ENCODE measurements at regions not wholly inside any gene's neighbourhood (a gene's known extent, or its start where the extent isn't known, plus 50 kb on each side); places are given as distances from the start of the nearest gene placed in this dataset.
"Not testable (repeated sequence)": the region's sequence is repeated elsewhere in the genome, so short reads cannot be mapped to it uniquely, and the experiment has no call there.

DNA sequence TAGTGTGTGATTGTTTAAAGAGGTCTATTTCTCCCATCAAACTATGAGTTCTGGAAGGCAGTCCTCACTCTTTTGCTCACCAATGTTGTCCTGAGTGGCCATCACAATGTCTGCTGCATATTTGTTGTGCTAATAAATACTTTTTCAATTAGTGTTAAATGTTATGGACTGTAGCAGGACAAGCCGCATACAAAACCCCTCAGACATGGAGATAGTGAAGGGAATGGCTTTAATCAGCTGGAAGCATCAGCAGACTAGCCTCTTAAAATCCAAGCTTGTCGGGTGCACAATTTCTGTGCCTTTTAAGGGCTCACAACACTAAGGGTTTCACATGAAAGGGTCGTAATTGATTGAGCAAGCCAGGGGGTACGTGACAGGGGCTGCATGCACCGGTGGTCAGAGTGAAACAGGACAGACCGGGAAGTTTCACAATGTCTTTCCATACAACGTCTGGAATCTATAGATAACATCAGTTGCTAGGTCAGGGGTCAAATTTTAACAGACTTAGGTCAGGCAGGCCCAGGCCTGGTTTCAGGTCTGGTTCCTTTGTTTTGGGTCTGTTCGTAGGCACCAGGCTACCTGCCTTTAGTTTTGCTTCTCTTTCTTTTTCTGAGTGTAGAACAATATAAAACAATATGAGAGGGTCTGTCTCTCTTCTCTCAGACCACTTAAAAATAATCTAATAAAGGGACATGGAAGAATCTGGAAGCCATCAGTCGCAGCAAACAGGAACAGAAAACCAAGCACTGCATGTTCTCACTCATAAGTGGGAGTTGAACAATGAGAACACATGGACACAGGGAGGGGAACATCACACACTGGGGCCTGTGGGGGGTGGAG, 327.6 kb upstream of the HTR1E start:
- DNase-seq (ENCODE audit: low spot score): no peak

GRCh38 chr6:86603364-86603763, 334.0 kb upstream of the HTR1E start:
- not testable (repeated sequence) for DNase-seq (ENCODE audit: low spot score)

DNA sequence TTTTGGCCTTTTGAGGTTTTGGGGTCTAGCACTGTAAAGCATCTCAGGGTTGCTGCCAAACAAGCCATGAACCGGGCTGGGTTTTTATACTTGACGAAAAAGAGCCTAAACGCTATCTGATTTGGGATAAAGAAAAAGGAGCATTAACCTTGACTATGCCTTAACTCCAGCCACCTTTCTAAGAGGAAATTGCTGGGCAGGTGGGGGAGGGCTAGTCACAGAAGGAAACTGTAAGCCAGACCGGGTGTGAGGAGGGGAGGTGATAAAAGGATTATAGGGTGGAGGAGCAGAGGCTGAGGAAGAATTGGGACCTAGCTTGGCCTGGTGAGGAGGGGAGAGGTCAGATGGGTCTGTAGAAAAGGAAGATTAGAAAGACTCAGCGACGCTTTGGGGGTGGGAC, 335.2 kb upstream of the HTR1E start:
- DNase-seq (ENCODE audit: low spot score): not testable (repeated sequence)

- DNase-seq (ENCODE audit: low spot score): not testable (repeated sequence)
These were observed 338.4 kb upstream of the HTR1E start for GRCh38 chr6:86598969-86599368.

DNA sequence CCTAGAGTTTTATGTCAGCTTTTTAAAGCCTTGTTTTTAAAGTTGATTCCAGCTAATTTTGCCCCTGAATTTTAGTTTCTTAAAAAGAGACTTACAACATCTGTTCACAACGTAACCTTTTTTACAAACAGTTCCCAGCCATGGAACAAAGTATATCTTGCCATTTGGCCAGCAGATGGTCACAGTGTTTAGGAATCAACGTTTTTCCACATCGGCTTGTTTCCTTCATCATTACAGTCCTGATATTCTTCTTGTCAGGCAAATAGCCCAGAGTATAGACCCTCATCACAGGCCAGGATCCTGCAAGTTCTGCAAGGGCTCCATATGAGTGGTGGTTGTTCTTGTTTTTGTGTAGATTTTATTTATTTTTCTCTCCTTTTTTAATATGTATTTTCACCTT, 341.7 kb upstream of the HTR1E start:
- no peak for DNase-seq (ENCODE audit: low spot score)

DNA sequence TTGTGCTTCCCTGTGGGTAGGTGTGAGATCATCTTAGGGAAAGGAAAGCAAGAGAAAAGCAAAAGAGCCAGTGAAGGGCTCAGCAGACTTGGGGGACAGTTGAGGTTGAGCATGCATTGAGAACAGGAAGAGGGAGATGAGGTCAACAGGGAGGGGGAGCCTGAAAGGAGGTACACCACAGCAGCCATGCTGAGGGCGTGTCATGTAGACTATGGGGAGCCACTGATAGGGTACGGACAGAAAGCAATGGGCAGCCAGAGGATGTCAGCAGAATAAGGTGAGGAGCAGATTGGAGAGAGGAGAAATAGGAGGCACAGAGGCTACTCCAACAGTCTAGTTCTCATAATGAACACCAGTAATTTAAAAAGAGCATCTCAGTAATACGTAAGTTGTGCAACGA, 351.1 kb upstream of the HTR1E start:
- DNase-seq (ENCODE audit: low spot score): no peak

GRCh38 chr6:86581833-86582232, 355.5 kb upstream of the HTR1E start:
- no peak for DNase-seq (ENCODE audit: low spot score)

- DNase-seq (ENCODE audit: low spot score): no peak
These were observed 374.1 kb upstream of the HTR1E start for GRCh38 chr6:86563197-86563596.

DNA sequence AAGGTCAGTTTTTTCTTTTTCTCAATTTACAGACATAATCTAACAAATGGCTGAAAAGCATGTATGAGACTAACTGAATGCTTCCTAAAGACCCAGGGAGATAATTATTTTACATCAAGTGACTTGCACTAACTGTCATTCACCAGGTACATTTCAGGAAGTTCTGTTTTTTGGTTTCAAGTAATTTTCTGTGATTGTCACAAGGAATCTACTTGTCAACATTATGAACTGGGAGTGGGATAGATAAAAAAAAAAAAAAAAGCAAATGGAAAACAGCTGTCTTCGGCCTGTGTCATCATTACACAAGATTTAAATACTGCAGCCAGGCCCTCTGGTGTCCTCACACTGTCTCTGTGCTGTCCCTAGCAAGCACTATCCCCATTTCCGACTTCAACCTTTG, 379.0 kb upstream of the HTR1E start:
- no peak for DNase-seq (ENCODE audit: low spot score)

GRCh38 chr6:86537292-86537861, 400.0 kb upstream of the HTR1E start:
- no peak for DNase-seq (ENCODE audit: low spot score)

GRCh38 chr6:86536121-86536520, 401.2 kb upstream of the HTR1E start:
- DNase-seq (ENCODE audit: low spot score): no peak

GRCh38 chr6:86535100-86535499, 402.2 kb upstream of the HTR1E start:
- no peak for DNase-seq (ENCODE audit: low spot score)

- DNase-seq (ENCODE audit: low spot score): no peak
These were observed 407.7 kb upstream of the HTR1E start for GRCh38 chr6:86529635-86530034.

- DNase-seq (ENCODE audit: low spot score): no peak
These were observed 411.1 kb upstream of the HTR1E start for GRCh38 chr6:86526238-86526637.

DNA sequence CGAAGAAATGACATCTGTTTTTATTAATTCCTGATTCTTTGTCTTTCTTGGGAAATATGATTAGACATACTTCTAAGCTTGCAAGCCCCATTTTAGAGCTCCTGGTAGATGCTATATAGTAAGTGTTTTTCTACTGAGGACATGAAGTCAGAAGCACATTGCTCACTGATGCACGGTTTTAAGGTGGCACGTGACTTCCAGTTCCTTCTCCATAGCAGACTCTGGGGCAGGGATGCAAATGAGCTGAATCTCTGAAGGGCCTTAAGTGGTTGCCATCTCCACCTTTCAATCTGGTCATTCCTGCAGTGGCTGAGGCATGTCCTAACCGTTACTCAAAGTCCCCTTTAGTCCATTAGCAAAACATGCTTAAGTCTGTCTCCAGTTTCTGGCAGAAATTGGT, 421.2 kb upstream of the HTR1E start:
- no peak for DNase-seq (ENCODE audit: low spot score)

DNA sequence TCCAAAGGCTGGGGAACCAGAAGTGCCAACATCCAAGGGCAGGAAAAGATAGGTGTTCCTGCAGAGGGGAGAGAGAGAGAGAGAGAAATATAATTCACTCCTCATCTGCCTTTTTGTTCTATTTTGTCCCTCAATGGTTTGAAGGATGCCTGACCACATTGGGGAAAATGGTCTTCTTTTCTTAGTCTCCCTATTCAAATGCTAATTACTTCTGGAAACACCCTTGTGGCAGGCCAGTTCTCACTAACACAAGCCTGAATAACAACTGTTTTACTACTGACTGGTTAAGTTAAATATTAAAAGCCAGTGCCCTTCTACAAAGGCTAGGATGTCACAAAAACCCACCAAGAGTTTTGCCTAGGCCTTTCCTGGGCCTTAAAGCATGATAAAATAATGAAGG, 425.4 kb upstream of the HTR1E start:
- no peak for DNase-seq (ENCODE audit: low spot score)

DNA sequence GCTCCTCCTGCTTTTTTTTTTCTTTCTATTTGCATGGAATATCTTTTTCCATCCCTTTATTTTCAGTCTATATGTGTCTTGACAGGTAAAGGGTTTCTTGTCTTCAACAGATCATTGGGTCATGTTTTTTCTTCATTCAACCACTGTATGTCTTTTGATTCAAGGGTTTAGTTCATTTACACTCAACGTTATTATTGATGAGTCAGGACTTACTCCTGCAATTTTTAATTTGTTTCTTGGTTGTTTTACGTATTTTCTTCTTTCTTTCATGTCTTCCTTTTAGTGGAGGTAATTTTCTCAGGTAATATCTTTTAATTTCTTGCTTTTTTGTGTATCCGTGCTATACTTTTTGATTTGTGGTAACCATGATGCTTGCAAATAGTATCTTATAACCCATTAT, 429.1 kb upstream of the HTR1E start:
- no peak for DNase-seq (ENCODE audit: low spot score)

DNA sequence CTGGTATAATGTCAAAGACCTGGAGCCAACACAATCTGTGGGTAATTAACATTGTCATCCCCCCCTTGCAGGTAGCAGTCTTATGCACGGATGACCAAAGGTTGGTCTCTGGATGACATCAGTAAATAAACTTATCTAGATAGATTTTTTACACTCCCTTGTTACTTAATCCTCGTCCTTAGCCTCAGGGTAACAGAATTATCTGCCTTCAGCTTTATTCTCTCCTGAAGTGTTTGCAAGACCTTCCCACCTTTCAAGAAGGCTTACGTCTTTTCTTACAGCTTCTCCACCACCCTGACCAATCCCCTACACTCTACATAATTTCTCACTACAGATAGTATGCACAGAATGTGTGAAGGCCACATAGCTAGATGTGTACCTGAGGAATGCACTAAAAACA, 434.8 kb upstream of the HTR1E start:
- DNase-seq (ENCODE audit: low spot score): no peak

GRCh38 chr6:86500035-86500434, 437.3 kb upstream of the HTR1E start:
- no peak for DNase-seq (ENCODE audit: low spot score)

DNA sequence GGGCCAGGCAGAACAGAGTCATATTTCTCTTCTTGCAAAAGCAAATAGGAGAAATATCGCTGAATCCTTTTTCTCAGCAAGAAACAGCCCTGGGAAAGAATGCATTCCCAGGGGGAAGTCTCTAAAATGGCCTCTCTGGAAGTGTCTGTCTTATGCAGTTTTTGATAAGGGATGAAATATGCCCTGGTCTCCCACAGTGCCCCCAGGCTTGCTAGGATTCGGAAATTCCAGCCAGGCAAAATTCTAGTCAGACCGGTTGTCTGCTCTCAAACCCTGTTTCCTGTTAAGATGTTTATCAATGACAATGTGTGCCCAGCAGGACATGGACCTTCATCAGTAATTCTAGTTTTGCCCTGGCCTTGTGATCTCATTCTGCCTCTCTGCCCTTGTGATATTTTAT, 448.3 kb upstream of the HTR1E start:
- not testable (repeated sequence) for DNase-seq (ENCODE audit: low spot score)

DNA sequence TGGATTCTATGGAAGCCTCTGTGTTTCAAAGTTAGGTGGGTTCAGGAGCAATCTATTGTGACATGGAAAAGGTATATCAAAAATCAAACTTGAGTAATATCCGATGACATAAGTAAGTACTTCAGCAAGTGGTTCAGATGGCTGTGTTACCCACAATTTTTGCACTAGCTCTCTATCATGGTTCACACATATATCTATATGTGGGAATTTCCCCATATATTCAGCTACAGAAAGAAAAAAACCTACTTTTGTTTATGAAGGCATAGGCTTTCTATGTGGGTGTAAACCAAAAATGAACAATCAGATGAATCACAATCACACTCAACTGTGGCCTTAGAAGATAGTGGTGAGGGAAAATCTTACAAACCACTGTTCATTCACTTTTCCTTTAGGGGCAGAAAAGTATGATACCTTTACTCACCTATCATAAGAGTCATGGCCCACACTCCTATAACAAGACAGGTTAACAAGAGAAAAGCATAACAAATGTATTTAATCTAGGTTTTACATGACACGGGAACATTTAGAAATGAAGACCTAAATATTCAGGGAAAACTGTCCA, 449.6 kb upstream of the HTR1E start:
- DNase-seq (ENCODE audit: low spot score): no peak

GRCh38 chr6:86478316-86478715, 459.0 kb upstream of the HTR1E start:
- not testable (repeated sequence) for DNase-seq (ENCODE audit: low spot score)

DNA sequence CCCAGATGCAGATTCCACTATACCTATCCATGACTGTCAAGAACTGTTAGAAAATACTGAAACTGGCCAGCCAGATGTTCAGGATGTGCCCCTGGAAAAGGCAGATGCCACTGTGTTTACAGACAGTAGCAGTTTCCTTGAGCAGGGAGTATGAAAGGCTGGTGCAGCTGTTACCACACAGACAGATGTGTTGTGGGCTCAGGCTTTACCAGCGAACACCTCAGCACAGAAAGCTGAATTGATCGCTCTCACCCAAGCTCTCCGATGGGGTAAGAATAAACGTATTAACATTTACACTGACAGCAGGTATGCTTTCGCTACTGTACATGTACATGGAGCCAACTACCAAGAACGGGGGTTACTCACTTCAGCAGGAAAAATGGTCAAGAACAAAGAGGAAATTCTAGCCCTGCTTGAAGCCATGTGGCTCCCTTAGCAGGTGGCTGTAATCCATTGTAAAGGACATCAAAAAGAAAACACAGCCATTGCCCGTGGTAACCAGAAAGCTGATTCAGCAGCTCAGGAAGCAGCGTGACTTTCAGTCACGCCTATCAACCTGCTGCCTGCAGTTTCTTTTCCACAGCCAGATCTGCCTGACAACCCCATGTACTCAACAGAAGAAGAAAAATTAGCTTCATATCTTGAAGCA, 459.7 kb upstream of the HTR1E start:
- DNase-seq (ENCODE audit: low spot score): no peak

All from globus pallidus (tissue), 1 donor.